Activated naive CD4-positive, alpha-beta T cell treated with anti-CD3 and anti-CD28 coated beads, Interleukin-2, amount 10 ng/mL, durations not matched to agents 7 days and 5 days (primary cell): ENCODE measurements at regions not wholly inside any gene's neighbourhood (a gene's known extent, or its start where the extent isn't known, plus 50 kb on each side); places are given as distances from the start of the nearest gene placed in this dataset.
"Not testable (repeated sequence)": the region's sequence is repeated elsewhere in the genome, so short reads cannot be mapped to it uniquely, and the experiment has no call there.

ENCODE experiments used
- CTCF ChIA-PET: fragments of 350-600 bp; sonication (Branson Sonifier 250); formaldehyde crosslinking; loops from one replicate; lab custom pipeline; 2021; ENCODE audit warnings: antibody characterized with exemption; lab: Charles Lee
- DNase-seq: peaks from one replicate; pipeline ENCODE4 v3.0.0-alpha.2; 2020
- H3K27ac Mint-ChIP-seq: one replicate; pipeline ENCODE4 v1.8.0; 2021; ENCODE audit warnings: mild to moderate bottlenecking, moderate library complexity, mixed read lengths
- H3K27me3 Mint-ChIP-seq: one replicate; pipeline ENCODE4 v1.8.0; 2021; ENCODE audit warnings: mild to moderate bottlenecking, mixed read lengths
- H3K36me3 Mint-ChIP-seq: one replicate; pipeline ENCODE4 v1.8.0; 2021; ENCODE audit warnings: mixed read lengths
- H3K4me1 Mint-ChIP-seq: one replicate; pipeline ENCODE4 v1.8.0; 2021; ENCODE audit warnings: mixed read lengths
- H3K4me3 Mint-ChIP-seq: one replicate; pipeline ENCODE4 v1.8.0; 2021; ENCODE audit warnings: mild to moderate bottlenecking, moderate library complexity, mixed read lengths
- H3K9me3 Mint-ChIP-seq: one replicate; pipeline ENCODE4 v1.8.0; 2021; ENCODE audit warnings: mixed read lengths

DNA sequence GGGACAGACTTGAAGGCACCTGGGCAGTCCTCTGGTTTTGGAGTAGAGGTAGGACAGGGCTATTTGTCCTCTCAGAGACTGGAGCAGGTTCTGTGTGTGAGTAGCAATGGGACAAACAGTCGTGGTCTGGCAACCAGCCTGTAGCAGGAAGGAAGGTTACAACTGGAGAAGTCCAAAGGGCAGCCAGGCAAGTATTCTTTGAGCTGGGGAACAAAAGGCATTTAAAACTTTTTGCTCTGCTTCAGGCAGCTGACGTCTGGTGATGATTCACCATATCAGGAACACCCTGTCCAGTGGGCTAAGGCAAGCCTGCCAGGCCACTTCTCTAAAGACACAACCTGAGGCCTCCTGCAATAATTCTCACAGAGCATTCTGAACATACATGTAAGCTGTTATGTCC, 83.3 kb downstream of the PPIAL4A start:
- DNase-seq, H3K27me3 Mint-ChIP-seq, H3K27ac Mint-ChIP-seq, H3K36me3 Mint-ChIP-seq, H3K4me1 Mint-ChIP-seq, H3K9me3 Mint-ChIP-seq, H3K4me3 Mint-ChIP-seq, CTCF ChIA-PET: not testable (repeated sequence)

DNA sequence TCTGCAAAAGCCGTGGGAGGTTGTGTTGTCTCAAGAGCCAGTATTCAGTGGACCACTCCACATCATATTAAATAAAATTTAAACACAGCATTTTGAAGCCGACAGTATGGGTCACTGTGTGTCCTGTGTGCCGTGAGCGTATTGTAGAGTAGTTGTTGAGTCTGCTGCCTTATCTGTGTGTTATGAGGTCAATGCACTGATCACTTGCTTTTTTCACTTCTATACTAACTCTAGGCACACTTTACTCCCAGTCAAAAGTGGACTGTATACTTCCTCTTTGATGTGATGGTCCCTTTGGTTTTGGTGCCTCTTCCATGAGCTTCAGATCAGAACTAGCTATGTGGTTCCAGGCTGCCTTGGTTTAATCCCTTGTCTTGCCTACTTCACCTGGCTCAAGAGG, 84.3 kb downstream of the PPIAL4A start:
- H3K4me3 Mint-ChIP-seq, H3K27ac Mint-ChIP-seq, H3K9me3 Mint-ChIP-seq, H3K36me3 Mint-ChIP-seq, CTCF ChIA-PET, DNase-seq, H3K4me1 Mint-ChIP-seq, H3K27me3 Mint-ChIP-seq: not testable (repeated sequence)

DNA sequence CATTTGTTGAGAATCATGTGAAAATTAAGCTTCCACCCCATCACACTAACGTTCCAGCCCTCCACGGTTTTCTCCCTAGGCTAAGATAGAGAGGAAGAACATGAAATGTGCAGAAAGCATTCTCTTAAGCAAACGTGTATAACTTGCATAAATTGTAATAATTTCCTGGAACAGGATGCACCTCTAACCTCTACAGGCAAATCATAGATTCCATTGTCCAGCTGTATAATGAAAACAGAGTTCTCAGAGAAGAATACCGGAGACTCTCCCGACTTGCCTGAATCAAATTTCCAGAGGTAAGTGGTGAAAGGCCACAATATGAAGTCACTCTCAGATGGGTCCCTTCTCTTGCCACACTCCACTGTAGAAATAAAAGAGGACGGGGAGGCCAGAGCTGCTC, 87.7 kb downstream of the PPIAL4A start:
- H3K36me3 Mint-ChIP-seq, H3K4me1 Mint-ChIP-seq, H3K27ac Mint-ChIP-seq, DNase-seq, H3K27me3 Mint-ChIP-seq, H3K9me3 Mint-ChIP-seq, H3K4me3 Mint-ChIP-seq, CTCF ChIA-PET: not testable (repeated sequence)

DNA sequence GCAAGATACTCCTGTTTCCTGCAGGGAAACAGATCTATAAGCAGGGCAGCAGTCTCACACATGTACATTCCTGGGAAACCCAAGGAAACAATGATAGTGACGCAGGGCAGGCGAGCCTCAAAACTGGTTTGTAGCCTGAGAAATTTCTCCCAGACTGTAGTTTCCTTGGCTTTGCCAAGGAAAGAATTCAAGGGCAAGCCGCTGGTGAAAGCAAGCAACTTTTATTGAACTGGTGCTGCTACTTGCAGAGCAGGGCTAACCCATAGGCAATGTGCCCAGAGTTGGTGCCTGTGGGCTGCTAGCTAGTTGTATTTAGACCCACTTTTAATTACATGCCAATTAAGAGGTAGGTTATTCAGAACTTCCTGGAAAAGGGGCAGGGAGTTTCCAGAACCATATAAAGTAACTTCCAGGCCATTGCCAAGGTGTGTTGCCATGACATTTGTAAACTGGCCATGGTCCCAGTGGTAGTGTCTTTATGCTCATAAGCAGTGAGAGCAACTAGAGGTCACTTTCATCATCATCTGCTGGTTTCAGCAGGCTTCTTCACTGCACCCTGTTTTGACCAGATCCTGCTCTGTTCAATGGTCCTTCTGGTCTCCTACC, 92.0 kb downstream of the PPIAL4A start:
- H3K4me3 Mint-ChIP-seq, H3K4me1 Mint-ChIP-seq, H3K9me3 Mint-ChIP-seq, H3K27me3 Mint-ChIP-seq, DNase-seq, H3K27ac Mint-ChIP-seq, H3K36me3 Mint-ChIP-seq, CTCF ChIA-PET: not testable (repeated sequence)

DNA sequence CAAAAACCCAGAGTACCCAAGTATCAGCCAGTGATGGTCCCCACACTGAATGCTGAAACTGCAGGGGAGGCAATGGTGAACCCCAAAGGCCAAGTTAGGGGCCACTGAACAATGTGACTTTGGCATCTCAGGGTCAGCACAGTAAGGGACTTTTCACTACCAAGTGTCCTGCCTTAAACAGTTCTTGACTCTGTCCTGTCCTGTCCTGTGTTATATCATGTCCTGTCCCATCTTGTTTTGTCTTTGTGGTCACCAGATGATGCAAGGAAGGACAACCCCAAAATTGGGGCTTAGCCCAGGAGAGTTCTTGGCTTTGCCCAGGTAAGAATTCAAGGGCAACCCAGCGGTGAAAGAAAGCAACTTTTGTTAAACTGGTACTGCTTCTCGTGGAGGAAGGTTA, 105.0 kb downstream of the PPIAL4A start:
- H3K27me3 Mint-ChIP-seq, H3K4me3 Mint-ChIP-seq, H3K27ac Mint-ChIP-seq, H3K36me3 Mint-ChIP-seq, H3K9me3 Mint-ChIP-seq, DNase-seq, CTCF ChIA-PET, H3K4me1 Mint-ChIP-seq: not testable (repeated sequence)

DNA sequence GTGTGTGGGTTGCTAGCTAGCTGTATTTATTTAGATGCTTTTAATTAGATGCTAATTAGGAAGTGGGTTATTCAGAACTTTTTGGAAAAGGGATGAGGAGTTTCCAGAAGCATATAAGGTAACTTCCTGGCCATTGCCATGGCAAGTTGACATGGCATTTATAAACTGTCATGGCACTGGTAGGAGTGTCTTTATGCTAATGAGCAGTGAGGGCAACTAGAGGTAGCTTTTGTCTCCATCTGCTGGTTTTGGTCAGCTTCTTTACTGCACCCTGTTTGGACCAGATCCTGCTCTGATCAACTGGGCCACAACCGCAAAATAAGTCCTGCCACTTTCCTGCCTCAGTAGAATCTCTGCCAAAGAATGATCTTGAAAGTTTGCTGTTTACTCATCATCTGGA, 105.5 kb downstream of the PPIAL4A start:
- CTCF ChIA-PET, H3K27me3 Mint-ChIP-seq, H3K27ac Mint-ChIP-seq, H3K9me3 Mint-ChIP-seq, H3K36me3 Mint-ChIP-seq, H3K4me3 Mint-ChIP-seq, H3K4me1 Mint-ChIP-seq: not testable (repeated sequence)
- DNase-seq = peak; percentile 28

DNA sequence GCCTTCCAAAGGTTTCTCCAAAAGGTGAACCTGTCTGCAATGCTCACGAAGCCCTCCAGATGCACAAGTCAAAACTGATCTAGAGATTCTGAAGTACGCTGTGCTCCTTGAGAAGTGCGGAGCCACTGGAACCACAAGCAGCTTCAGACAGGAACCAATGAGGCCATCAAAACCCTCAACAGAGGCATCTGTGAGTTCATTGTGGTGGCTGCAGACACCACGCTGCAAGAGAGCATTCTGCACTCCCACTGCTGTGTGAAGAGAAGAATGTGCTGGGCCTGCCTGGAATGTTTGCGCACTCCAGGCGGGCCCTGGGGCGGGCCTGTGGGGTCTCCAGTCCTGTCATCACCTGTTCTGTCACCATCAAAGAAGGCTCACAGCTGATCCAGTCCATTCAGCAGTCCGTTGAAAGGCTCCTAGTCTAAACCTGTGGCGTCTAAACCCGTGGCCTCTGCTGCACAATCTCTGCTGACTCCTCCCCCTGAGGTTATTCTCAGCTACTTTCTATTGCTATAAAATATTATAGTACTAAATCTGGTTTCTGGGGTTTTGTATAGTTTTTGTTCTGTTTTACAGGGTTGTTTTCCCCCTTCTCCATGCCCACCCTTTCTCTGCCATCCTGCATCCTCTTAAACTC, 111.6 kb downstream of the PPIAL4A start:
- H3K9me3 Mint-ChIP-seq, DNase-seq, H3K4me3 Mint-ChIP-seq, H3K27me3 Mint-ChIP-seq, CTCF ChIA-PET, H3K27ac Mint-ChIP-seq, H3K4me1 Mint-ChIP-seq, H3K36me3 Mint-ChIP-seq: not testable (repeated sequence)

DNA sequence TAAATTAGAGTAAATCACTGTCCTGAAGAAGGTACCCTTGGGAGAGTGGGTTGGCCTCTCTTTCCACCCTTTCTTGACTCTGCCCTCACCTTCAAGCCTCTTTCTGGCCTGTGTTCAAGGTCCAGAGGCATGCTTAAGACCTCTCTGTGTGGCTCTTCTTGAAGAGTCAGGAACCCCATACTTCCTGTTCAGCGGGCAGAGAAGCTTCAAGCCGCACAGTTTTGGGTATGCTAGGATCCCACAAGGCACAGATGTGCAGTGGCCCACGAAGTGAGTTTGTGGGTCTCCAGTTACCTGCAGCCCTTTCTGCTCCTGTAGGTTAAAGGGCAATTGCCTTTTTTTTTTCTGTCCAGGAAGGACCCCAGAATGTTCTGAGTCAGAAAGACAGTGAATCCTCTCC, 113.7 kb downstream of the PPIAL4A start:
- H3K36me3 Mint-ChIP-seq, H3K4me3 Mint-ChIP-seq, H3K27ac Mint-ChIP-seq, CTCF ChIA-PET, DNase-seq, H3K9me3 Mint-ChIP-seq: not testable (repeated sequence)
- Mint-ChIP-seq H3K27me3 (peaks cover 25% of the 10 kb centered on the region), H3K4me1 (peaks cover 14% of the 10 kb centered on the region)

DNA sequence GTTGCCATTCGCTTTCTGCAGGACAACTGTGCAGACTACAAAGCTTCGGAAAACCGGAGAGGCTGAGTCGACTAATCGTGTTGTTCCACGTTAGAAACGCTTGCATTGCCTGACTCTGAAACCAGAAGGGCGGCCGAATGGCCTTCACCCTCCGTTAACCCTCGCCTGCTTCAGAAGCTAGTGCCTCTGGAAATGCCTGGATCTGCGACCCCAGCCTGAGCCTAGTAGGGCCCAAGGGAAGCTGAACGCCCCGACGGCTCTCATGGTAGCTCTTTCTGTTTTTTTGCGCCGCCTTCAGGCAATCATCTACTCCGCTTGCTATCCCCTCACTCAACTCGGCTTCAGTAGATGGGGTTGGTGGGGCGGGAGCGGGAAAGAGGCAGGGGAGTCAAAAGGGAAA, 117.3 kb downstream of the PPIAL4A start:
- CTCF ChIA-PET, H3K4me3 Mint-ChIP-seq, H3K27ac Mint-ChIP-seq, DNase-seq, H3K36me3 Mint-ChIP-seq, H3K9me3 Mint-ChIP-seq: not testable (repeated sequence)
- Mint-ChIP-seq H3K27me3 (peaks cover 35% of the 10 kb centered on the region), H3K4me1 (peaks cover 19% of the 10 kb centered on the region)

DNA sequence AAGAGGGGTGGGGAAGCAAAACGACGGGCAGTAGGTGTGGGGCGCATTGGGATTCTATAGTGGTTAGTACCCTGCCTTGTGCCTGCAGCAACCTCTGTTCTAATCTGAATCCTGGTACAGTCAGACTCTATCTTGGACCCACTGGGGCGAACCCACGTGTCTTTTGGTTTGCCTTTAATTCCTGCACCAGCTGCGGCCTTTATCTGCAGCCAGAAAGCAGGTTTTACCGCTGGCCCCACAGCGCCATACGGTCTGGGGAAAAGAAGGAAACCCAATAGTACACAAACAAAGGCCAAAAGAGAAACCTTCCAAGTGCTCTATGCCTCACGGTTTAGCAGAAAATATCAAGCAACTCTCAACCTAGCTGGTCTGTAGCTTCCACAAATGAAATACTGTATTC, 118.2 kb downstream of the PPIAL4A start:
- peaks cover 35% of the 10 kb centered on the region for H3K27me3 Mint-ChIP-seq
- H3K9me3 Mint-ChIP-seq, CTCF ChIA-PET, DNase-seq, H3K27ac Mint-ChIP-seq, H3K36me3 Mint-ChIP-seq: not testable (repeated sequence)
- H3K4me1 Mint-ChIP-seq = peaks cover 19% of the 10 kb centered on the region
- H3K4me3 Mint-ChIP-seq = peak overlapping the region; percentile 38

DNA sequence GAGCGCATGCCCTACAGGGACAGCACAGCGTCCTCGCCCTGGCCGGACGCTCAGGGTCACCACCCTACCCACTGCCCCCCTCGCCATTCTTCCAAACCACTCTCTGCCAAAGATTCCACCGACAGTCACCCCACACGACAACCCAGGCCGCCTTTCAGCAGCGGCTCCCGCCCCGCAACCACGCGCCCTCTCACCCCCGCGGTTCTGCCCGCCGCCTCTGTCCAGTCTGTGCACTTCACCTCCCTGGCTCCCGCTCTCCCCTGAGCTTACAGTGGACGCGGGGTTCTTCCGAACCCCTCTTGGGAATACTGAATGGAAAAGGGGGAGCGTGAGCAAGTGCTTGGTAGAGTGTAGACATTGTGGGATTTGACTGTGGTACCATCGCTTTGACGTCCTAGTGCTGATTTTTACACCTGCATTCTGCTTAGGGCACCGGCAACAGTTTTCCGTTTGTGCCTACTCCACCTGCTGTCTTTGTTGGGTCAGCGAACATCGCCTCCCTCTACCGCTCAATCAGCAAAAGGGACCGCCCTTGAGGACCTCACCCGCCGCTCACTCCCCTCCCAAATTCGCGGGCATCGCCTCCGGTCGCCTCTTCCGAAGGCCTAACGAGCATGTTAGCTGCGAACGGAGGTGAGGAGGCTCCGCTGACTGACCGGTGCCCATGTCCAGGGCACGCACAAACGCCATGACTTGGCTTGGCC, 119.1 kb downstream of the PPIAL4A start:
- H3K27ac Mint-ChIP-seq, H3K36me3 Mint-ChIP-seq, DNase-seq, CTCF ChIA-PET, H3K9me3 Mint-ChIP-seq: not testable (repeated sequence)
- Mint-ChIP-seq H3K4me3 (peak overlapping the region; percentile 61), H3K4me1 (peaks cover 17% of the 10 kb centered on the region), H3K27me3 (peaks cover 35% of the 10 kb centered on the region)

DNA sequence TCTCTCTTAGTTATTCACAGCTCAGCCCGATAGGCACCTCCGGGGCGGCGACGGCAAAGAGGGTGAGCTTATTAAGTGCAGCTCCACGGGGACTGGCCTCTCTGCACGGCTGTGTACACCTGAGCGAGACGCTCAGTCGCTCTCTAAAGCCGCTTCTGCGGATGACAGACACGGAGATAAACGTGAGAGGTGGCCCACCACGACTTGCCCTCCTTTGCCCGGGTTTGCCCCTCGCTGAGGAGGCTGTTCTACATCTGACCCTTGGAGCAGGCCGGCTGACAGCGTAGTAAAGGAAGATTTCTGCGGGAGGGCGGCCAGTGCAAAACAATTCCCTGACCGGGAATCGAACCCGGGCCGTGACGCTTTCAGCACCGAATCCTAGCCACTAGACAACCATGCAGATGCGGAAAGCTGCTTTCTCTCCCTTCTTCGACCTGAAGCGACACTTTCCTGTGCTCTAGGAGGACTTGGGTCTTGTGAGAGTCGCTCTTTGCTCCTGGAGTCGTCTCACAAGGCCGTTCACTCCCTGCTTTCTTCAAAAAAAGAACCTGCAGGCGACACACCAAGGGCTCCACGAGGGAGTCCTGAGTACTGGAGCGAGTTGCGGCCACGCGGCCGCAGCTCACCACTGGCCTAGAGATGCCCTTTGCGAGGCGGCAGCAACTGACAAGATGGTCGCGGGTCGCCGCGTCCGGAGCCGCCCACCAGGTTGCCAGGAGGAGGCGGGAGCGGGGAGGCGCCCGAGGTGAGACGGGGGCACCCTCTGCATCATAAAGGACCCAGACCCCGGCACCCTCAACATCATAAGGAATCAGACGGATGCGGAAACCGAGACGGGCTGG, 119.9 kb downstream of the PPIAL4A start:
- Mint-ChIP-seq H3K4me3 (peak overlapping the region; percentile 61), H3K27me3 (peaks cover 35% of the 10 kb centered on the region), H3K4me1 (peaks cover 15% of the 10 kb centered on the region)
- H3K9me3 Mint-ChIP-seq, CTCF ChIA-PET, H3K36me3 Mint-ChIP-seq, H3K27ac Mint-ChIP-seq: not testable (repeated sequence)
- DNase-seq = peak; percentile 25

DNA sequence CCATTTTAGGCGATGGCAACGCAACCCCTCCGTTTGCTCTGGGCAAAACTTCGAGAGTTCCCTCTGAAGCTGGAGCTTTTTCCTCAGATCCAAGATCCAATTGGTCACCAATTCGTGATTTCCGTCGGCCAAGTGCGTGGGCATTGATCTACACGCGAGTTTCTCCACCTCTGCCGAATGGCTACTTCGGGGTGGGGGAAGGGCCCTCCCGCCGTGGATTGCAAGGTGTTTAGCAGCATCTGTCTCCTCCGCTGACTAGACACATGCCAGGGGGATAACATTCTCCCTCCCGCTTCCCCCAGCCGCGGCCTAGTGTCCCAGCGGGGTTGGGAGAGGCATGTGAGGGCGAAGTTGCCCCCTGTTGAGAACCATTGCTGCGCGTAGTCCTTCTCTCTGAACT, 120.6 kb downstream of the PPIAL4A start:
- H3K4me3 Mint-ChIP-seq, CTCF ChIA-PET, DNase-seq, H3K9me3 Mint-ChIP-seq, H3K36me3 Mint-ChIP-seq, H3K27ac Mint-ChIP-seq: not testable (repeated sequence)
- Mint-ChIP-seq H3K27me3 (peaks cover 35% of the 10 kb centered on the region), H3K4me1 (peaks cover 15% of the 10 kb centered on the region)

DNA sequence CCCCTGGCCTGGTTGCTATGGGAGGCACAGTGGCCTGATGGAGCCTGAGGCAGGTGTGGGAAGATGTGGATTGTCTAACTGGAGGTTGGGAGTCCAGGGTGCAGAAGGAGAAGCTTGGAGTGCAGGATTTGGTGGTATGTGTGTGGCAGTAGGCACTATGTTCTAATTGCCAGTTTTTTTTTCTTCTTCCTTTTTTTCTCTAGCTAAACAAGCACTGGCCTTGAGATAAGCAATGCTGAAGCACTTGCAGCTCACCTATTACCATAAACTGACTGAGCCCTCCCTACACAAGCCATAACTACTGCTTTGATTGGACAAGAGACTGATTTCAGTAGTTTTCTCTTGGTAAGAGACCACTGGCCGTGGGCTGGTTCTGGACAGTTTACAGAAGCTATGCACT, 123.6 kb downstream of the PPIAL4A start:
- DNase-seq, CTCF ChIA-PET, H3K36me3 Mint-ChIP-seq, H3K27ac Mint-ChIP-seq, H3K9me3 Mint-ChIP-seq, H3K4me3 Mint-ChIP-seq: not testable (repeated sequence)
- H3K27me3 Mint-ChIP-seq = peaks cover 20% of the 10 kb centered on the region
- H3K4me1 Mint-ChIP-seq = peaks cover 10% of the 10 kb centered on the region
